ENCODE measurements at regions not wholly inside any gene's neighbourhood (a gene's known extent, or its start where the extent isn't known, plus 50 kb on each side); places are given as distances from the start of the nearest gene placed in this dataset.

DNA sequence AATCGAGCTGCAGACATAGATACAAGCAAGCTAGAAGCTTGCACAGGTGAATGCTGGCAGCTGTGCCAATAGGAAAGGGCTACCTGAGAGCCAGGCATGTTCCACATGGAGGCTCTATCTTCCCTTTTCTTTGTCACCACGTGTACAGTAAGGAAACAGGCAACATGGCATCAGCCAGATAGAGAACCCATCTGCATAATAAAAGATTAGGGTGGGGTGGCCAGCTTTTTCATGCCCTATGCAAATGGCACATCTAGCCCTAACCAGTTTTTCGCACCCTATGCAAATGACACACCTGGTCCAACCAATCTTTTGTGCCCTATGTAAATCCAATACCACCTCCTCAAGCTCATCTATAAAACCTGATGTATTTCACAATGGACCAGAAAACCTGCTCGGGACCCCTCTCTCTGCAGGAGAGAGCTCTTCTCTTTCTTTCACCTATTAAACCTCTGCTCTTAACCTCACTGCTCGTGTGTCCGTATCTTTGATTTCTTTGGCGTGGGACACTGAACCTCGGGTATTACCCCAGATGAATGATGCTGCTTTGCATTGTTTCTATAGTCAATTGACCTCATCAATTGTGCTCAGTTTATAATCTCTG is 93.9 kb downstream of the SLC30A10 start:
- H3K36me3 ChIP-seq (ENCODE audit: control insufficient read depth, insufficient read depth, low read length): no peaks in the 10 kb centered on the region
- ChIA-PET POLR2A (ENCODE audit: unreplicated experiment) (interaction anchor here (0.7 kb wide), 1 partner anchor 1489 kb away, joined by 5 read pairs; the partner anchor contains the start of gene TGFB2), CTCF (interaction anchor here (0.6 kb wide), 1 partner anchor 48 kb away, joined by 3 read pairs; no protein-coding TSS in a partner anchor)
- peaks cover 2% of the 10 kb centered on the region; the same call in 1 of the 2 replicates for H3K27me3 ChIP-seq (ENCODE audit: control insufficient read depth, insufficient read depth, low read length)
- no peaks in the 10 kb centered on the region for H3K9me3 ChIP-seq (ENCODE audit: control insufficient read depth, insufficient read depth, low read length)
- H2AFZ ChIP-seq (replicated peaks; ENCODE audit: low read length, poor library complexity): no peak overlapping the region
- no peak overlapping the region for H3K14ac ChIP-seq (replicated peaks; ENCODE audit: low read depth, low read length)
- TF ChIP-seq MAFK (IDR thresholded peaks at IDR 0.05; ENCODE audit: low read depth, low read length): no peak
- TF ChIP-seq NFE2L2 (IDR thresholded peaks at IDR 0.05; ENCODE audit: low read depth, low read length): no peak
- TF ChIP-seq POLR2A (IDR thresholded peaks at IDR 0.05; ENCODE audit: low read depth, low read length): no peak
- no peak overlapping the region for H4K91ac ChIP-seq (ENCODE audit: insufficient read depth, low read depth, low read length)
- H2BK20ac ChIP-seq (ENCODE audit: low read depth, low read length): no peak overlapping the region
- no peak overlapping the region for H3K4me3 ChIP-seq (ENCODE audit: insufficient read depth, low read depth, low read length)
- H3K56ac ChIP-seq (ENCODE audit: extremely low read depth, insufficient read depth, low read length): no peak overlapping the region
- no peak overlapping the region for H3K23ac ChIP-seq (ENCODE audit: low read depth, low read length)
- in situ Hi-C loops (cut with MboI; ENCODE audit: low sequenced_read_pairs) (no loop called here), intact Hi-C loops (cut with micrococcal nuclease) (loop anchor here (10.0 kb wide), 1 partner anchor 620 kb away; no protein-coding TSS in a partner anchor), dilution Hi-C loops (cut with HindIII; ENCODE audit: low sequenced_read_pairs, unreplicated experiment) (no loop called here)
- no peaks in the 10 kb centered on the region for H3K79me1 ChIP-seq (ENCODE audit: low read depth in 1 of 2, low read length in 2 of 2)
- no peak overlapping the region for H2BK15ac ChIP-seq (ENCODE audit: low read depth, low read length)
- BruUV-seq (replicated peaks): no TSS peak
- no CpG with 5 or more reads among the region's 8 CpGs for WGBS, 2 experiments (ENCODE audit: extremely low coverage in 2 of 2, insufficient read length in 1 of 2)
- H4K5ac ChIP-seq (ENCODE audit: low read depth, low read length): no peak overlapping the region
- H2AK9ac ChIP-seq (replicated peaks; ENCODE audit: low read depth, low read length, poor library complexity): no peak overlapping the region
- no peaks in the 10 kb centered on the region for H4K20me1 ChIP-seq (ENCODE audit: insufficient read depth, low read length)
- no peak overlapping the region for H2AK5ac ChIP-seq (ENCODE audit: low read depth, low read length)
- no peak overlapping the region for H2BK5ac ChIP-seq (ENCODE audit: low read depth, low read length, poor library complexity, severe bottlenecking)
- DNase-seq (no peak), ATAC-seq (ENCODE audit: low read depth) (no peak)
- H3K18ac ChIP-seq (ENCODE audit: low read depth, low read length): no peak overlapping the region
- H2BK120ac ChIP-seq (ENCODE audit: low read depth, low read length): no peak overlapping the region
- no peak overlapping the region for H3K4ac ChIP-seq (ENCODE audit: low read depth, low read length)
- H4K8ac ChIP-seq (ENCODE audit: low read depth in 2 of 2, low read length in 2 of 2): no peak overlapping the region
- no peak overlapping the region for H3K9ac ChIP-seq (ENCODE audit: low read depth, low read length)
- H3K9me1 ChIP-seq (ENCODE audit: insufficient read depth, low read length): no peaks in the 10 kb centered on the region
- H3K4me2 ChIP-seq (ENCODE audit: low read depth, low read length): no peak overlapping the region
- no peaks in the 10 kb centered on the region for H3K4me1 ChIP-seq (ENCODE audit: control insufficient read depth, insufficient read depth, low read length)
- no peak overlapping the region for H3K27ac ChIP-seq (ENCODE audit: insufficient read depth, low read length)
